HepG2 (cell line): ENCODE measurements at regions not wholly inside any gene's neighbourhood (a gene's known extent, or its start where the extent isn't known, plus 50 kb on each side); places are given as distances from the start of the nearest gene placed in this dataset.

Source experiments
- ATAC-seq: fragments of 200-7000 bp; cut with Tn5 transposase; 3 replicates; pipeline ENCODE4 v1.9.1; 2020; ENCODE audit warnings: mild to moderate bottlenecking, moderate library complexity
- BruUV-seq: library from RNA; stranded (reverse); fragments of 400-500 nt; replicated peaks from 2 replicates; lab custom pipeline; 2021; lab: Mats Ljungman, UMichigan
- CTCF ChIA-PET: fragments of 300-600 bp; formaldehyde crosslinking; extraction: SDS; loops from one replicate; lab custom pipeline; 2021; ENCODE audit warnings: low total read pairs, inconsistent platforms, low intra/inter-chr PET ratio; lab: Yijun Ruan, JAX
- POLR2A ChIA-PET: fragments of 350-600 bp; sonication (Branson Sonifier 250); formaldehyde crosslinking; loops from one replicate; lab custom pipeline; 2020; ENCODE audit warnings: antibody characterized with exemption, inconsistent platforms; lab: Yijun Ruan, JAX
- DNase-seq: peaks from one replicate; pipeline ENCODE4 v3.0.0-alpha.2; 2015; ENCODE audit warnings: low spot score
- FAIRE-seq: peaks from 3 replicates; lab custom pipeline; 2011; peaks lifted over from hg19 to GRCh38; lab: Jason Lieb, UNC
- H2AFZ ChIP-seq: one replicate; pipeline ENCODE4 v1.6.1; 2011; ENCODE audit warnings: low read length, inconsistent platforms
- H3K27ac ChIP-seq: fragments of 300-600 bp; 3 replicates; pipeline ENCODE4 v1.8.0; 2011; ENCODE audit warnings: mixed run types, mild to moderate bottlenecking, mixed read lengths, low read length, inconsistent platforms; ENCODE audit not compliant: insufficient read depth; ENCODE audit errors: extremely low read length
- H3K27me3 ChIP-seq, 2 experiments: fragments of 200-600 bp in 1 of 2; 2 replicates in 1 of 2; 3 replicates in 1 of 2; pipeline versions ENCODE4 v1.6.0 to v1.8.0; 2011; ENCODE audit warnings: low read length in 2 of 2, mild to moderate bottlenecking in 2 of 2, moderate library complexity in 2 of 2, inconsistent platforms in 1 of 2; ENCODE audit not compliant: insufficient read depth in 2 of 2, control insufficient read depth in 1 of 2
- H3K36me3 ChIP-seq, 2 experiments: fragments of 200-600 bp in 1 of 2; replicated peaks in 1 of 2; 2 replicates in 1 of 2; 3 replicates in 1 of 2; pipeline versions ENCODE4 v1.5.1 to v1.8.0; 2011; ENCODE audit warnings: low read length in 2 of 2, inconsistent platforms in 1 of 2; ENCODE audit not compliant: insufficient read depth in 2 of 2, control insufficient read depth in 1 of 2
- H3K4me1 ChIP-seq: 2 replicates; pipeline ENCODE4 v1.5.1; 2012; ENCODE audit warnings: low read length, inconsistent platforms; ENCODE audit not compliant: insufficient read depth
- H3K4me2 ChIP-seq: 2 replicates; pipeline ENCODE4 v1.6.0; 2011; ENCODE audit warnings: low read depth, low read length, inconsistent platforms
- H3K4me3 ChIP-seq, 3 experiments: fragments of 200-600 bp in 1 of 3; sonication (generic), shearing (Covaris generic) in 1 of 3; replicated peaks in 1 of 3; 2 replicates each; pipeline ENCODE4 v1.5.1; 2011 to 2016; ENCODE audit warnings: low read length in 3 of 3, inconsistent platforms in 2 of 3, low read depth in 2 of 3, mild to moderate bottlenecking in 2 of 3, control low read depth in 1 of 3, mixed read lengths in 1 of 3; ENCODE audit not compliant: insufficient read depth in 1 of 3
- H3K79me2 ChIP-seq: one replicate; pipeline ENCODE4 v1.6.1; 2011; ENCODE audit warnings: low read length, inconsistent platforms; ENCODE audit not compliant: insufficient read depth
- H3K9ac ChIP-seq: 2 replicates; pipeline ENCODE4 v1.6.0; 2011; ENCODE audit warnings: mild to moderate bottlenecking, low read depth, low read length, inconsistent platforms; ENCODE audit not compliant: insufficient read depth
- H3K9me3 ChIP-seq: 2 replicates; pipeline ENCODE4 v1.5.1; 2012; ENCODE audit warnings: mild to moderate bottlenecking, low read length
- H4K20me1 ChIP-seq: 2 replicates; pipeline ENCODE4 v1.6.0; 2011; ENCODE audit warnings: inconsistent platforms, mild to moderate bottlenecking, low read length, moderate library complexity; ENCODE audit not compliant: insufficient read depth
- GFI1 ChIP-seq: sonication (generic); formaldehyde crosslinking; IDR thresholded peaks from 2 replicates; pipeline ENCODE4 v1.5.0; 2020; ENCODE audit warnings: missing genetic modification reagents, mild to moderate bottlenecking, borderline replicate concordance
- KDM5A ChIP-seq: fragments of 200-600 bp; sonication (generic); IDR thresholded peaks from 2 replicates; pipeline ENCODE4 v1.7.0; 2018; ENCODE audit warnings: antibody characterized with exemption, mild to moderate bottlenecking, low read length, borderline replicate concordance
- KLF6 ChIP-seq: IDR thresholded peaks from 2 replicates; pipeline ENCODE4 v1.8.0; 2016; ENCODE audit warnings: missing biosample characterization, missing genetic modification reagents
- MEIS2 ChIP-seq: sonication (generic); formaldehyde crosslinking; IDR thresholded peaks from 2 replicates; pipeline ENCODE4 v1.9.0; 2021; ENCODE audit warnings: mild to moderate bottlenecking, missing genetic modification reagents
- RXRB ChIP-seq: IDR thresholded peaks from 2 replicates; pipeline ENCODE4 v1.6.1; 2016; ENCODE audit warnings: borderline replicate concordance, missing genetic modification reagents, missing compliant biosample characterization
- SPEN ChIP-seq: sonication (generic); formaldehyde crosslinking; IDR thresholded peaks from 2 replicates; pipeline ENCODE4 v1.5.1; 2020; ENCODE audit warnings: low read depth, mild to moderate bottlenecking, missing genetic modification reagents
- ZBTB7B ChIP-seq: sonication (generic); formaldehyde crosslinking; IDR thresholded peaks from 2 replicates; pipeline ENCODE4 v1.4.0; 2020; ENCODE audit warnings: missing genetic modification reagents
- ZKSCAN8 ChIP-seq: IDR thresholded peaks from 2 replicates; pipeline ENCODE4 v1.6.1; 2016; ENCODE audit warnings: borderline replicate concordance, missing genetic modification reagents, missing compliant biosample characterization
- ZMYM4 ChIP-seq: sonication (generic); formaldehyde crosslinking; IDR thresholded peaks from 2 replicates; pipeline ENCODE4 v1.8.1; 2023; ENCODE audit warnings: mild to moderate bottlenecking, missing genetic modification reagents
- ZNF367 ChIP-seq: sonication (generic); formaldehyde crosslinking; IDR thresholded peaks from 2 replicates; pipeline ENCODE4 v1.4.0; 2020; ENCODE audit warnings: missing genetic modification reagents, borderline replicate concordance
- ZNF431 ChIP-seq: sonication (generic); formaldehyde crosslinking; IDR thresholded peaks from 2 replicates; pipeline ENCODE4 v1.9.0; 2022; ENCODE audit warnings: missing genetic modification reagents, low read depth, mild to moderate bottlenecking, borderline replicate concordance
- ZNF589 ChIP-seq: sonication (generic); formaldehyde crosslinking; conservative IDR thresholded peaks from 2 replicates; pipeline ENCODE4 v1.8.0; 2022; ENCODE audit warnings: mild to moderate bottlenecking, moderate library complexity, missing genetic modification reagents
- ZNF616 ChIP-seq: sonication (generic); formaldehyde crosslinking; IDR thresholded peaks from 2 replicates; pipeline ENCODE4 v1.5.0; 2020; ENCODE audit warnings: low read depth, mild to moderate bottlenecking, missing genetic modification reagents
- ZNF781 ChIP-seq: sonication (generic); formaldehyde crosslinking; IDR thresholded peaks from 2 replicates; pipeline ENCODE4 v1.5.1; 2020; ENCODE audit warnings: borderline replicate concordance, mild to moderate bottlenecking, missing genetic modification reagents; ENCODE audit errors: not compliant biosample characterization
- WGBS: methylation state at CpG from one replicate; pipeline ENCODE4 v1.1.6; 2017; ENCODE audit warnings: low lambda C conversion rate; 5-methylcytosine and 5-hydroxymethylcytosine counted together
- in situ Hi-C: cut with HindIII; loops from 2 replicates; pipeline ENCODE4 v1.10.0; 2017; ENCODE audit warnings: low pct_unique_long_range_greater_than_20kb; ENCODE audit not compliant: extremely low pct_ligation_motif_present
- intact Hi-C: fragments of 100-400 bp; cut with micrococcal nuclease; formaldehyde crosslinking; loops from one replicate; pipeline ENCODE4 v1.10.0; 2022; ENCODE audit not compliant: unreplicated experiment
- TF ChIP-seq, protein P1 (sequence below): sonication (generic); formaldehyde crosslinking; conservative IDR thresholded peaks from 2 replicates; pipeline ENCODE4 v1.8.0; 2022; ENCODE audit warnings: mild to moderate bottlenecking, moderate library complexity, missing genetic modification reagents
- TF ChIP-seq, protein P2 (sequence below): sonication (generic); formaldehyde crosslinking; IDR thresholded peaks from 2 replicates; pipeline ENCODE4 v1.4.0; 2020; ENCODE audit warnings: missing genetic modification reagents
- TF ChIP-seq, protein P3 (sequence below): sonication (generic); formaldehyde crosslinking; IDR thresholded peaks from 2 replicates; pipeline ENCODE4 v1.8.0; 2022; ENCODE audit warnings: mild to moderate bottlenecking, missing genetic modification reagents, moderate library complexity
- TF ChIP-seq, protein P4 (sequence below): IDR thresholded peaks from 2 replicates; pipeline ENCODE4 v1.6.1; 2016; ENCODE audit warnings: low read depth, borderline replicate concordance

DNA sequence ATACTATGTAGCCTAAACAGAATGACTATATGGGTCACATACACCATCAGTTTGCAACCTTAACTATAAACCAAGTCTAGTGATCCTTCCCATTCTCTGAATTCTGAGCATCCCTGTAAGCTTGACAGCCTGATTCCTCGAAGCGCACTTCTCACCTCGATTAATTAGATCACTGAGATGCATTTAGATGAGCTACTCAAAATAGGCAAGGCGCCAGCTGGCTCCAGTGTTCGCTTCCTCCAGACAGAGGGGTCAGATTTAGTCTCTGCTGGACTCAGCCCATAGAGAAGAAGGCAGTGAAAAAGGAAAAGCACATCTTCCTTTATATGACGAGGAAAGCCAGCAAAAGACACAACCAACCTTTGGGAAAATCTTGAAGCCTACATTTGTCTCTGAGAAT is 371.5 kb downstream of the MLLT3 start:
- Histone ChIP-seq H3K4me1 (no peaks in the 10 kb centered on the region), H3K4me2 (no peak overlapping the region), H3K36me3 (no peaks in the 10 kb centered on the region), H3K4me3 (no peak overlapping the region)
- CTCF ChIA-PET, result no interaction called here
- no TSS peak for BruUV-seq
- 3% methylated on average over 6 of the region's 6 CpGs for WGBS
- FAIRE-seq, result no peak
- intact Hi-C loops, result no loop called here
- POLR2A ChIA-PET, result no interaction called here
- in situ Hi-C loops, result no loop called here
- TF ChIP-seq KDM5A (no peak), MEIS2 (CRISPR knock-in tag) (no peak), ZNF589 (no peak), ZKSCAN8 (no peak), GFI1 (CRISPR knock-in tag) (no peak), KLF6 (no peak), SPEN (CRISPR knock-in tag) (no peak), ZNF367 (CRISPR knock-in tag) (no peak), ZNF431 (CRISPR knock-in tag) (no peak), ZMYM4 (CRISPR knock-in tag) (no peak), ZNF616 (no peak), ZNF781 (CRISPR knock-in tag) (no peak), ZBTB7B (no peak), RXRB (CRISPR knock-in tag) (no peak)
- TF ChIP-seq, protein P1, sequence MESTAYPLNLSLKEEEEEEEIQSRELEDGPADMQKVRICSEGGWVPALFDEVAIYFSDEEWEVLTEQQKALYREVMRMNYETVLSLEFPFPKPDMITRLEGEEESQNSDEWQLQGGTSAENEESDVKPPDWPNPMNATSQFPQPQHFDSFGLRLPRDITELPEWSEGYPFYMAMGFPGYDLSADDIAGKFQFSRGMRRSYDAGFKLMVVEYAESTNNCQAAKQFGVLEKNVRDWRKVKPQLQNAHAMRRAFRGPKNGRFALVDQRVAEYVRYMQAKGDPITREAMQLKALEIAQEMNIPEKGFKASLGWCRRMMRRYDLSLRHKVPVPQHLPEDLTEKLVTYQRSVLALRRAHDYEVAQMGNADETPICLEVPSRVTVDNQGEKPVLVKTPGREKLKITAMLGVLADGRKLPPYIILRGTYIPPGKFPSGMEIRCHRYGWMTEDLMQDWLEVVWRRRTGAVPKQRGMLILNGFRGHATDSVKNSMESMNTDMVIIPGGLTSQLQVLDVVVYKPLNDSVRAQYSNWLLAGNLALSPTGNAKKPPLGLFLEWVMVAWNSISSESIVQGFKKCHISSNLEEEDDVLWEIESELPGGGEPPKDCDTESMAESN (CRISPR knock-in tag), result no peak
- TF ChIP-seq, protein P2, sequence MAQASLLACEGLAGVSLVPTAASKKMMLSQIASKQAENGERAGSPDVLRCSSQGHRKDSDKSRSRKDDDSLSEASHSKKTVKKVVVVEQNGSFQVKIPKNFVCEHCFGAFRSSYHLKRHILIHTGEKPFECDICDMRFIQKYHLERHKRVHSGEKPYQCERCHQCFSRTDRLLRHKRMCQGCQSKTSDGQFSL (CRISPR knock-in tag), result no peak
- TF ChIP-seq, protein P3, sequence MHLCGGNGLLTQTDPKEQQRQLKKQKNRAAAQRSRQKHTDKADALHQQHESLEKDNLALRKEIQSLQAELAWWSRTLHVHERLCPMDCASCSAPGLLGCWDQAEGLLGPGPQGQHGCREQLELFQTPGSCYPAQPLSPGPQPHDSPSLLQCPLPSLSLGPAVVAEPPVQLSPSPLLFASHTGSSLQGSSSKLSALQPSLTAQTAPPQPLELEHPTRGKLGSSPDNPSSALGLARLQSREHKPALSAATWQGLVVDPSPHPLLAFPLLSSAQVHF, result no peak
- TF ChIP-seq, protein P4, sequence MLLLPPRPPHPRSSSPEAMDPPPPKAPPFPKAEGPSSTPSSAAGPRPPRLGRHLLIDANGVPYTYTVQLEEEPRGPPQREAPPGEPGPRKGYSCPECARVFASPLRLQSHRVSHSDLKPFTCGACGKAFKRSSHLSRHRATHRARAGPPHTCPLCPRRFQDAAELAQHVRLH (CRISPR knock-in tag), result no peak
- TF ChIP-seq, all 625 proteins: peak for 0
- ATAC-seq, result no peak
- H2AFZ ChIP-seq, result no peak overlapping the region
- H4K20me1 ChIP-seq, result no peaks in the 10 kb centered on the region
- no peaks in the 10 kb centered on the region for H3K27me3 ChIP-seq
- no peaks in the 10 kb centered on the region for H3K9me3 ChIP-seq
- no peak overlapping the region for H3K9ac ChIP-seq
- no peaks in the 10 kb centered on the region for H3K79me2 ChIP-seq
- no peak overlapping the region for H3K27ac ChIP-seq
- no peak for DNase-seq
